CD14-positive monocyte (primary cell): ENCODE measurements at regions not wholly inside any gene's neighbourhood (a gene's known extent, or its start where the extent isn't known, plus 50 kb on each side); places are given as distances from the start of the nearest gene placed in this dataset.

ENCODE experiments used
- DNase-seq, 3 donors: peaks; one replicate each; pipeline ENCODE4 v3.0.0-alpha.2; 2011 to 2022
- H2AFZ ChIP-seq: 2 replicates; pipeline ENCODE4 v1.6.0; 2012; ENCODE audit warnings: mild to moderate bottlenecking, low read depth, low read length, inconsistent platforms; ENCODE audit not compliant: insufficient read depth, poor library complexity, severe bottlenecking
- H3K27ac ChIP-seq, 2 donors: 1 replicate in 1 of 2; 2 replicates in 1 of 2; pipeline ENCODE4 v1.5.1; 2012 to 2013; ENCODE audit warnings: low read length in 2 of 2, control low read depth in 1 of 2, inconsistent platforms in 1 of 2, low read depth in 1 of 2, mild to moderate bottlenecking in 1 of 2
- H3K27me3 ChIP-seq, 2 donors: one replicate each; pipeline versions ENCODE4 v1.6.0 to v1.6.1; 2011 to 2013; ENCODE audit warnings: low read length in 2 of 2; ENCODE audit not compliant: control insufficient read depth in 2 of 2, insufficient read depth in 2 of 2
- H3K36me3 ChIP-seq, 2 donors: replicated peaks in 1 of 2; 1 replicate in 1 of 2; 2 replicates in 1 of 2; pipeline versions ENCODE4 v1.5.1 to v1.6.1; 2012 to 2013; ENCODE audit warnings: low read length in 2 of 2, control low read depth in 1 of 2, inconsistent platforms in 1 of 2, mild to moderate bottlenecking in 1 of 2; ENCODE audit not compliant: insufficient read depth in 2 of 2, control insufficient read depth in 1 of 2
- H3K4me1 ChIP-seq, 2 donors: 1 replicate in 1 of 2; 2 replicates in 1 of 2; pipeline versions ENCODE4 v1.5.1 to v1.6.1; 2012 to 2013; ENCODE audit warnings: low read length in 2 of 2, control low read depth in 1 of 2, inconsistent platforms in 1 of 2, mild to moderate bottlenecking in 1 of 2, moderate library complexity in 1 of 2; ENCODE audit not compliant: insufficient read depth in 2 of 2, control insufficient read depth in 1 of 2
- H3K4me2 ChIP-seq: replicated peaks from 2 replicates; pipeline ENCODE3; 2012; ENCODE audit warnings: low read length, moderate library complexity, mild to moderate bottlenecking; ENCODE audit not compliant: poor library complexity, severe bottlenecking; ENCODE audit errors: extremely low read depth
- H3K4me3 ChIP-seq, 3 experiments: fragments of 200-600 bp in 1 of 3; sonication (generic) in 1 of 3; replicated peaks in 1 of 3; 1 replicate in 2 of 3; 2 replicates in 1 of 3; pipeline ENCODE4 v1.5.1; 2011 to 2013; ENCODE audit warnings: low read length in 3 of 3, mild to moderate bottlenecking in 3 of 3, control low read depth in 2 of 3, low read depth in 2 of 3, inconsistent platforms in 1 of 3, moderate library complexity in 1 of 3
- H3K79me2 ChIP-seq: 2 replicates; pipeline ENCODE4 v1.6.0; 2012; ENCODE audit warnings: mild to moderate bottlenecking, control low read depth, inconsistent platforms, low read length, moderate library complexity; ENCODE audit not compliant: insufficient read depth
- H3K9ac ChIP-seq: 2 replicates; pipeline ENCODE4 v1.6.0; 2017; ENCODE audit warnings: low read length, mild to moderate bottlenecking; ENCODE audit not compliant: insufficient read depth, poor library complexity, severe bottlenecking
- H3K9me3 ChIP-seq, 2 donors: replicated peaks in 1 of 2; 1 replicate in 1 of 2; 2 replicates in 1 of 2; pipeline versions ENCODE4 v1.5.1 to v1.6.1; 2012 to 2013; ENCODE audit warnings: low read length in 2 of 2, control low read depth in 1 of 2; ENCODE audit not compliant: control insufficient read depth in 1 of 2, insufficient read depth in 1 of 2
- H4K20me1 ChIP-seq: 2 replicates; pipeline ENCODE4 v1.6.0; 2012; ENCODE audit warnings: mild to moderate bottlenecking, low read length, control low read depth, moderate library complexity; ENCODE audit not compliant: insufficient read depth
- H3K27ac Mint-ChIP-seq, 7 donors: one replicate each; pipeline ENCODE4 v1.8.0; 2020; ENCODE audit warnings: mild to moderate bottlenecking in 7 of 7, mixed read lengths in 7 of 7, moderate library complexity in 6 of 7, inconsistent platforms in 2 of 7
- H3K27me3 Mint-ChIP-seq, 3 donors: one replicate each; pipeline ENCODE4 v1.8.0; 2021 to 2022; ENCODE audit warnings: low read depth in 3 of 3, mild to moderate bottlenecking in 3 of 3, mixed read lengths in 3 of 3, moderate library complexity in 3 of 3, inconsistent platforms in 1 of 3
- H3K36me3 Mint-ChIP-seq, 2 donors: one replicate each; pipeline ENCODE4 v1.8.0; 2020; ENCODE audit warnings: mixed read lengths in 2 of 2, inconsistent platforms in 1 of 2, mild to moderate bottlenecking in 1 of 2
- H3K4me1 Mint-ChIP-seq: one replicate; pipeline ENCODE4 v1.8.0; 2020; ENCODE audit warnings: mild to moderate bottlenecking, mixed read lengths
- H3K4me3 Mint-ChIP-seq, 2 donors: one replicate each; pipeline ENCODE4 v1.8.0; 2020; ENCODE audit warnings: mild to moderate bottlenecking in 2 of 2, mixed read lengths in 2 of 2, moderate library complexity in 1 of 2
- H3K9me3 Mint-ChIP-seq, 7 donors: one replicate each; pipeline ENCODE4 v1.8.0; 2020 to 2022; ENCODE audit warnings: mixed read lengths in 7 of 7, mild to moderate bottlenecking in 6 of 7, moderate library complexity in 6 of 7, inconsistent platforms in 2 of 7
- WGBS: methylation state at CpG from one replicate; pipeline ENCODE4 v1.1.5; 2013; ENCODE audit warnings: missing lambda C conversion rate; ENCODE audit not compliant: insufficient coverage; 5-methylcytosine and 5-hydroxymethylcytosine counted together
- intact Hi-C, 2 donors: fragments of 100-400 bp; cut with micrococcal nuclease; formaldehyde crosslinking; loops; one replicate each; pipeline versions ENCODE4 v1.15.0 to v1.15.1; 2023
- TF ChIP-seq, protein P1 (sequence below): fragments of 200-600 bp; IDR thresholded peaks from one replicate; pipeline ENCODE4 v1.8.0; 2022; ENCODE audit warnings: antibody characterized with exemption, mild to moderate bottlenecking

DNA sequence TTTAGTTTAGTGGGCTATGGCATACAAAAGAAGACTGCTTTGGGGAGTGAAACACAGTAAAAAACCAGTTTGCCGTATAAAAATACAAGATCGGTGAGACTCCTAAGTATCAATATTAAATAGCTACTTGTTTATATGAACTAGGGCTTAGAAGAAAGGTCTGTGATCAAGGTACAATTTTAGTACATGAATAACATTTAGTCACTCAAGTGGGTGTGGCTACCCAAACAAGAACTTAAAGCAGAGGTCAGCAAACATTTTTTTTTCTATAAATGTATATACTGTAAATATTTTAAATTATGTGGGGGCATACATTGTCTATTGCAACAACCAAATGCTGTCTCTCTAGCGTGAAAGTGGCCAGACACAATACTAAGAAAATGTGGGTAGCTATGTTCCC, 1452.5 kb upstream of the NUDT12 start:
- no peaks in the 10 kb centered on the region for H3K36me3 Mint-ChIP-seq
- Histone ChIP-seq H3K9me3 (peaks cover 0 to 8% of the 10 kb centered on the region in 2 donors), H3K4me2 (no peak overlapping the region), H4K20me1 (no peaks in the 10 kb centered on the region), H3K27me3 (no peaks in the 10 kb centered on the region), H3K4me1 (no peaks in the 10 kb centered on the region), H2AFZ (no peak overlapping the region), H3K9ac (no peak overlapping the region), H3K27ac (no peak overlapping the region), H3K36me3 (no peaks in the 10 kb centered on the region), H3K4me3 (no peak overlapping the region), H3K79me2 (no peaks in the 10 kb centered on the region)
- H3K9me3 Mint-ChIP-seq: peaks cover 0 to 6% (median 3%) of the 10 kb centered on the region in 7 donors
- H3K4me1 Mint-ChIP-seq: no peaks in the 10 kb centered on the region
- TF ChIP-seq, protein P1, sequence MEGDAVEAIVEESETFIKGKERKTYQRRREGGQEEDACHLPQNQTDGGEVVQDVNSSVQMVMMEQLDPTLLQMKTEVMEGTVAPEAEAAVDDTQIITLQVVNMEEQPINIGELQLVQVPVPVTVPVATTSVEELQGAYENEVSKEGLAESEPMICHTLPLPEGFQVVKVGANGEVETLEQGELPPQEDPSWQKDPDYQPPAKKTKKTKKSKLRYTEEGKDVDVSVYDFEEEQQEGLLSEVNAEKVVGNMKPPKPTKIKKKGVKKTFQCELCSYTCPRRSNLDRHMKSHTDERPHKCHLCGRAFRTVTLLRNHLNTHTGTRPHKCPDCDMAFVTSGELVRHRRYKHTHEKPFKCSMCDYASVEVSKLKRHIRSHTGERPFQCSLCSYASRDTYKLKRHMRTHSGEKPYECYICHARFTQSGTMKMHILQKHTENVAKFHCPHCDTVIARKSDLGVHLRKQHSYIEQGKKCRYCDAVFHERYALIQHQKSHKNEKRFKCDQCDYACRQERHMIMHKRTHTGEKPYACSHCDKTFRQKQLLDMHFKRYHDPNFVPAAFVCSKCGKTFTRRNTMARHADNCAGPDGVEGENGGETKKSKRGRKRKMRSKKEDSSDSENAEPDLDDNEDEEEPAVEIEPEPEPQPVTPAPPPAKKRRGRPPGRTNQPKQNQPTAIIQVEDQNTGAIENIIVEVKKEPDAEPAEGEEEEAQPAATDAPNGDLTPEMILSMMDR: no peak
- intact Hi-C loops: no loop called here
- H3K27me3 Mint-ChIP-seq: no peaks in the 10 kb centered on the region
- no peak for DNase-seq
- no peak overlapping the region for H3K4me3 Mint-ChIP-seq
- WGBS: no CpG with 5 or more reads among the region's 3 CpGs
- H3K27ac Mint-ChIP-seq: no peak overlapping the region

DNA sequence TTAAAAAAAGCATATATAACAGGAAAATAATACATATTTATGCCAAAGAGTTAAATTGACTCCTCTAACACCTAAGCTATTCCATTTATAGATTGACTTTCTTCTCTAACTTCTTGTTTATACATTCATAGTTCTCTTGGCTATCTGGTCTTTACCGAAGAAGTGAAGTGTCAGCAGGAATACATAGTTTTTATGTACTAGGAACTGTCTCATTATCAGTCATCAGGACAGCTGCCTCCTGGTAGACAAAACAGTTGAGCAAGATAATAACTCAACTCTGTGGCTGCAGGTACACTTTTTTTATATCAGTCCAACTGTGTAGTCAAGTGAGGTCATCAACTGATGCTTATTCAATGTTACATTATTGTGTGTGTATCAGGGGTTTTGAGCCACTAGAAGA, 1436.0 kb upstream of the NUDT12 start:
- Mint-ChIP-seq H3K4me3 (no peak overlapping the region), H3K4me1 (no peaks in the 10 kb centered on the region), H3K27me3 (no peaks in the 10 kb centered on the region), H3K36me3 (no peaks in the 10 kb centered on the region), H3K9me3 (peaks cover 0 to 8% (median 0%) of the 10 kb centered on the region in 7 donors), H3K27ac (no peak overlapping the region)
- Histone ChIP-seq H3K27me3 (no peaks in the 10 kb centered on the region), H4K20me1 (no peaks in the 10 kb centered on the region), H3K9ac (no peak overlapping the region), H3K9me3 (peaks cover 0 to 4% of the 10 kb centered on the region in 2 donors), H3K36me3 (no peaks in the 10 kb centered on the region), H3K4me3 (no peak overlapping the region), H3K4me2 (no peak overlapping the region), H3K79me2 (no peaks in the 10 kb centered on the region), H3K27ac (no peak overlapping the region), H3K4me1 (no peaks in the 10 kb centered on the region), H2AFZ (no peak overlapping the region)
- no peak for DNase-seq
- no CpG with 5 or more reads among the region's 1 CpG for WGBS
- TF ChIP-seq, protein P1: no peak
- intact Hi-C loops: no loop called here
